ENCODE measurements at regions not wholly inside any gene's neighbourhood (a gene's known extent, or its start where the extent isn't known, plus 50 kb on each side); places are given as distances from the start of the nearest gene placed in this dataset.

DNA sequence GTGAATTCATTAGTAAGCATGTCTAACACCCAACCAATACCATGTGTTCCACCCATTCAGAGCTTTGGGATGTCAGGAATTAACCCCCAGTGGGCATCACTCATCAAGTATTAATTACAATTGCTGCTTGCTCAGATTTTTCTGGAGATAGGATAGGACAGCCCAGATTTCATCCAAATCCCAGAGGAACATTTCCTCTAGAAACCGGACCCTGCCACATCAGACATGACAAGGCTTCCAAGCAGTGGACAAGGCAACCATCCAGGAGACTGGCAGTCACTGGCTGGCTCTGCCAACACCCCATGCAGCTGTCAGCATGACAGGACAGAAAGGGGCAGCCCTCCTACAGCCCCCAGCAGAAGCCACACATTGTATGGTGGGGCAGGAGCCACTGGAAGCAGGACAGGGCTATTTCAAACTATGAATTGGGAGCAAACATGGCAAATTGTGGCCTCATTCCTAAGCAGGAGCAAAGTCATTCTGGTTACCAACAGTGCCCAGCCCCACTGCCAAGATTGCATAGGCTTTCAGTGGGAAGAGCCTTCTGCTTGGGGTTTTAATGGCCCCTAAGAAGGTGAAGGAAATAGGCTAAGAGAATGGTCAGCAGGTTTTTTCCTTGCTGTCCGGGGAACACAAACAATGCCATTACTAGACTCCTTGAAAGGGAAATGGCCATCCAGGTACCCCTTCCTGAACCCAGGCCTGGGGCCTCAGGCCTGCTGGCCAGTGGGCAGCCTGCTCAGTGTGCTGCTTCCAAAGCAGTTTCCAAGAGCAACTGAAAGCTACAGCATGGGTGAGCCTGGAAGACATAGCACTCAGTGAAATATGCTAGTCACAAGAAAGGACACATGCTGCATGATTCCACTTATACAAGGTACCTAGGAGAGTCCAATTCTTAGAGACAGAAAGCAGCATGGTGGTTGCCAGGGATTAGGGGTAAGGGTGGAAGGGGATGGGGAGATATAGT lies 294.7 kb upstream of the SLC30A5 start:
- no peaks in the 10 kb centered on the region for H3K9me3 ChIP-seq (ENCODE audit: control insufficient read depth, insufficient read depth, low read depth, low read length)
- in situ Hi-C loops (cut with HindIII; ENCODE audit: low pct_unique_long_range_greater_than_20kb, low sequenced_read_pairs) (no loop called here), intact Hi-C loops (cut with micrococcal nuclease; ENCODE audit: unreplicated experiment) (no loop called here)
- H3K27me3 ChIP-seq (ENCODE audit: control insufficient read depth, insufficient read depth, low read length) = no peaks in the 10 kb centered on the region
- H3K27ac ChIP-seq (ENCODE audit: low read length) = no peak overlapping the region
- ATAC-seq = no peak
- no peak for DNase-seq (ENCODE audit: low read depth, low spot score)
- H3K36me3 ChIP-seq (ENCODE audit: control insufficient read depth, insufficient read depth, low read length) = no peaks in the 10 kb centered on the region
- POLR2A ChIA-PET = no interaction called here
- no TSS peak for BruUV-seq (replicated peaks)
- TF ChIP-seq SIN3A (IDR thresholded peaks at IDR 0.05; ENCODE audit: borderline replicate concordance, insufficient read depth, low read depth, low read length) (no peak), TCF7L2 (IDR thresholded peaks at IDR 0.05; ENCODE audit: low read depth, low read length) (no peak), POLR2AphosphoS5 (IDR thresholded peaks at IDR 0.05; ENCODE audit: low read depth, low read length) (no peak)
- TF ChIP-seq, protein P1, sequence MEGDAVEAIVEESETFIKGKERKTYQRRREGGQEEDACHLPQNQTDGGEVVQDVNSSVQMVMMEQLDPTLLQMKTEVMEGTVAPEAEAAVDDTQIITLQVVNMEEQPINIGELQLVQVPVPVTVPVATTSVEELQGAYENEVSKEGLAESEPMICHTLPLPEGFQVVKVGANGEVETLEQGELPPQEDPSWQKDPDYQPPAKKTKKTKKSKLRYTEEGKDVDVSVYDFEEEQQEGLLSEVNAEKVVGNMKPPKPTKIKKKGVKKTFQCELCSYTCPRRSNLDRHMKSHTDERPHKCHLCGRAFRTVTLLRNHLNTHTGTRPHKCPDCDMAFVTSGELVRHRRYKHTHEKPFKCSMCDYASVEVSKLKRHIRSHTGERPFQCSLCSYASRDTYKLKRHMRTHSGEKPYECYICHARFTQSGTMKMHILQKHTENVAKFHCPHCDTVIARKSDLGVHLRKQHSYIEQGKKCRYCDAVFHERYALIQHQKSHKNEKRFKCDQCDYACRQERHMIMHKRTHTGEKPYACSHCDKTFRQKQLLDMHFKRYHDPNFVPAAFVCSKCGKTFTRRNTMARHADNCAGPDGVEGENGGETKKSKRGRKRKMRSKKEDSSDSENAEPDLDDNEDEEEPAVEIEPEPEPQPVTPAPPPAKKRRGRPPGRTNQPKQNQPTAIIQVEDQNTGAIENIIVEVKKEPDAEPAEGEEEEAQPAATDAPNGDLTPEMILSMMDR (IDR thresholded peaks at IDR 0.05) = no peak
- TF ChIP-seq, protein P2, sequence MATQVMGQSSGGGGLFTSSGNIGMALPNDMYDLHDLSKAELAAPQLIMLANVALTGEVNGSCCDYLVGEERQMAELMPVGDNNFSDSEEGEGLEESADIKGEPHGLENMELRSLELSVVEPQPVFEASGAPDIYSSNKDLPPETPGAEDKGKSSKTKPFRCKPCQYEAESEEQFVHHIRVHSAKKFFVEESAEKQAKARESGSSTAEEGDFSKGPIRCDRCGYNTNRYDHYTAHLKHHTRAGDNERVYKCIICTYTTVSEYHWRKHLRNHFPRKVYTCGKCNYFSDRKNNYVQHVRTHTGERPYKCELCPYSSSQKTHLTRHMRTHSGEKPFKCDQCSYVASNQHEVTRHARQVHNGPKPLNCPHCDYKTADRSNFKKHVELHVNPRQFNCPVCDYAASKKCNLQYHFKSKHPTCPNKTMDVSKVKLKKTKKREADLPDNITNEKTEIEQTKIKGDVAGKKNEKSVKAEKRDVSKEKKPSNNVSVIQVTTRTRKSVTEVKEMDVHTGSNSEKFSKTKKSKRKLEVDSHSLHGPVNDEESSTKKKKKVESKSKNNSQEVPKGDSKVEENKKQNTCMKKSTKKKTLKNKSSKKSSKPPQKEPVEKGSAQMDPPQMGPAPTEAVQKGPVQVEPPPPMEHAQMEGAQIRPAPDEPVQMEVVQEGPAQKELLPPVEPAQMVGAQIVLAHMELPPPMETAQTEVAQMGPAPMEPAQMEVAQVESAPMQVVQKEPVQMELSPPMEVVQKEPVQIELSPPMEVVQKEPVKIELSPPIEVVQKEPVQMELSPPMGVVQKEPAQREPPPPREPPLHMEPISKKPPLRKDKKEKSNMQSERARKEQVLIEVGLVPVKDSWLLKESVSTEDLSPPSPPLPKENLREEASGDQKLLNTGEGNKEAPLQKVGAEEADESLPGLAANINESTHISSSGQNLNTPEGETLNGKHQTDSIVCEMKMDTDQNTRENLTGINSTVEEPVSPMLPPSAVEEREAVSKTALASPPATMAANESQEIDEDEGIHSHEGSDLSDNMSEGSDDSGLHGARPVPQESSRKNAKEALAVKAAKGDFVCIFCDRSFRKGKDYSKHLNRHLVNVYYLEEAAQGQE (IDR thresholded peaks at IDR 0.05; ENCODE audit: insufficient read depth in 1 of 2, low read depth in 2 of 2, low read length in 1 of 2) = no peak
- no peaks in the 10 kb centered on the region for H3K4me1 ChIP-seq (ENCODE audit: control insufficient read depth, insufficient read depth, low read length)
- CTCF ChIA-PET = no interaction called here
- no peak overlapping the region for H3K4me3 ChIP-seq (ENCODE audit: low read depth in 2 of 2, low read length in 2 of 2)

DNA sequence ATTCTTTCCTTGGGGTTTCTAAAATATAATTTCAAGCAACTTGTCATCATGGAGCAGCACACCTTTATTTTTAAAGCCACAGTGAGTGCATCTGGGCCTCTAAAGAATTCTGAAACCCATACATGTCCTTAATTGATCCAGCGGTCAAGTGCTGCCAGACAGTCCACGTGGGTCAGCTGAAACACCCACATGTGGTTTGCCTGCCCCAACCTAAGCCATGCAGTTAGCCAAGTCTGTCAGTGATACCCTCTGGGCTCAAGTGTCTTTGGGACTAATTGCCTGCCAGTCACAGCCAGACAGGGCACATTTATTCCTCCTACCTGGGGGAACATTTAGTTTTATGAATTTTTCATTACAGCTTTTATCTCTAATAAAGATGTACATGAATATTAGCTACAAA lies 291.4 kb upstream of the SLC30A5 start:
- ChIA-PET POLR2A (no interaction called here), CTCF (interaction anchor here (0.6 kb wide), 1 partner anchor 12 kb away, joined by 3 read pairs; no protein-coding TSS in a partner anchor)
- ATAC-seq (no peak), DNase-seq (ENCODE audit: low read depth, low spot score) (no peak)
- no peaks in the 10 kb centered on the region for H3K36me3 ChIP-seq (ENCODE audit: control insufficient read depth, insufficient read depth, low read length)
- TF ChIP-seq, protein P2 (IDR thresholded peaks at IDR 0.05; ENCODE audit: insufficient read depth in 1 of 2, low read depth in 2 of 2, low read length in 1 of 2) = no peak
- TF ChIP-seq, protein P1 (IDR thresholded peaks at IDR 0.05) = no peak
- no peak for TF ChIP-seq TCF7L2 (IDR thresholded peaks at IDR 0.05; ENCODE audit: low read depth, low read length)
- no peak for TF ChIP-seq SIN3A (IDR thresholded peaks at IDR 0.05; ENCODE audit: borderline replicate concordance, insufficient read depth, low read depth, low read length)
- TF ChIP-seq POLR2AphosphoS5 (IDR thresholded peaks at IDR 0.05; ENCODE audit: low read depth, low read length) = no peak
- in situ Hi-C loops (cut with HindIII; ENCODE audit: low pct_unique_long_range_greater_than_20kb, low sequenced_read_pairs) = no loop called here
- no peak overlapping the region for H3K4me3 ChIP-seq (ENCODE audit: low read depth in 2 of 2, low read length in 2 of 2)
- H3K4me1 ChIP-seq (ENCODE audit: control insufficient read depth, insufficient read depth, low read length) = no peaks in the 10 kb centered on the region
- intact Hi-C loops (cut with micrococcal nuclease; ENCODE audit: unreplicated experiment) = no loop called here
- no peak overlapping the region for H3K27ac ChIP-seq (ENCODE audit: low read length)
- no peaks in the 10 kb centered on the region for H3K9me3 ChIP-seq (ENCODE audit: control insufficient read depth, insufficient read depth, low read depth, low read length)
- BruUV-seq (replicated peaks) = no TSS peak
- H3K27me3 ChIP-seq (ENCODE audit: control insufficient read depth, insufficient read depth, low read length) = no peaks in the 10 kb centered on the region
